IMR-90 (cell line): ENCODE measurements at regions not wholly inside any gene's neighbourhood (a gene's known extent, or its start where the extent isn't known, plus 50 kb on each side); places are given as distances from the start of the nearest gene placed in this dataset.

Experiments
- ATAC-seq: fragments of 200-7000 bp; cut with Tn5 transposase; 2 replicates; pipeline ENCODE4 v1.9.1; 2020; ENCODE audit warnings: low read depth, mild to moderate bottlenecking, moderate library complexity
- BruUV-seq: library from RNA; stranded (reverse); fragments of 400-500 nt; replicated peaks from 2 replicates; lab custom pipeline; 2021; lab: Mats Ljungman, UMichigan
- CTCF ChIA-PET: fragments of 300-600 bp; formaldehyde crosslinking; extraction: SDS; loops from one replicate; lab custom pipeline; 2021; ENCODE audit warnings: antibody characterized with exemption; lab: Yijun Ruan, JAX
- POLR2A ChIA-PET: fragments of 300-600 bp; sonication (Branson Sonifier 250); formaldehyde crosslinking; loops from one replicate; lab custom pipeline; 2022; ENCODE audit warnings: antibody characterized with exemption; ENCODE audit not compliant: unreplicated experiment; lab: Charles Lee
- DNase-seq: peaks from one replicate; pipeline ENCODE4 v3.0.0; 2013
- H2AFZ ChIP-seq: replicated peaks from 2 replicates; pipeline ENCODE3; 2013; ENCODE audit warnings: low read length, mild to moderate bottlenecking; ENCODE audit not compliant: poor library complexity
- H2AK5ac ChIP-seq: 2 replicates; pipeline ENCODE4 v1.6.1; 2013; ENCODE audit warnings: low read depth, low read length, inconsistent platforms
- H2AK9ac ChIP-seq: replicated peaks from 2 replicates; pipeline ENCODE3; 2013; ENCODE audit warnings: mild to moderate bottlenecking, low read depth, low read length, moderate library complexity; ENCODE audit not compliant: poor library complexity
- H2BK120ac ChIP-seq: 2 replicates; pipeline ENCODE4 v1.6.1; 2013; ENCODE audit warnings: low read depth, low read length, inconsistent platforms
- H2BK15ac ChIP-seq: 3 replicates; pipeline ENCODE4 v1.6.1; 2013; ENCODE audit warnings: low read depth, low read length, inconsistent platforms
- H2BK20ac ChIP-seq: 2 replicates; pipeline ENCODE4 v1.6.1; 2013; ENCODE audit warnings: low read depth, mild to moderate bottlenecking, inconsistent platforms, low read length, moderate library complexity
- H2BK5ac ChIP-seq: 2 replicates; pipeline ENCODE4 v1.6.1; 2013; ENCODE audit warnings: mild to moderate bottlenecking, low read depth, low read length, inconsistent platforms; ENCODE audit not compliant: poor library complexity, severe bottlenecking
- H3K14ac ChIP-seq: replicated peaks from 2 replicates; pipeline ENCODE4 v1.6.1; 2013; ENCODE audit warnings: low read depth, low read length, inconsistent platforms
- H3K18ac ChIP-seq: 2 replicates; pipeline ENCODE4 v1.6.1; 2013; ENCODE audit warnings: low read depth, low read length, control low read depth
- H3K23ac ChIP-seq: 2 replicates; pipeline ENCODE4 v1.6.1; 2013; ENCODE audit warnings: low read depth, low read length, inconsistent platforms
- H3K27ac ChIP-seq: 2 replicates; pipeline ENCODE4 v1.5.1; 2013; ENCODE audit warnings: mild to moderate bottlenecking, control low read depth, low read length; ENCODE audit not compliant: insufficient read depth
- H3K27me3 ChIP-seq: 2 replicates; pipeline ENCODE4 v1.6.1; 2013; ENCODE audit warnings: low read length; ENCODE audit not compliant: control insufficient read depth, insufficient read depth
- H3K36me3 ChIP-seq: 2 replicates; pipeline ENCODE4 v1.6.1; 2013; ENCODE audit warnings: low read length, mixed read lengths; ENCODE audit not compliant: control insufficient read depth, insufficient read depth
- H3K4ac ChIP-seq: 2 replicates; pipeline ENCODE4 v1.6.1; 2013; ENCODE audit warnings: low read depth, low read length, inconsistent platforms
- H3K4me1 ChIP-seq: 2 replicates; pipeline ENCODE4 v1.6.1; 2013; ENCODE audit warnings: low read length, mixed read lengths; ENCODE audit not compliant: control insufficient read depth, insufficient read depth
- H3K4me2 ChIP-seq: 2 replicates; pipeline ENCODE4 v1.6.1; 2013; ENCODE audit warnings: low read depth, mild to moderate bottlenecking, control low read depth, low read length, moderate library complexity
- H3K4me3 ChIP-seq: 2 replicates; pipeline ENCODE4 v1.5.1; 2013; ENCODE audit warnings: low read depth, mild to moderate bottlenecking, control low read depth, low read length, moderate library complexity; ENCODE audit not compliant: insufficient read depth
- H3K56ac ChIP-seq: 2 replicates; pipeline ENCODE4 v1.6.1; 2013; ENCODE audit warnings: low read length, inconsistent platforms; ENCODE audit not compliant: insufficient read depth; ENCODE audit errors: extremely low read depth
- H3K79me1 ChIP-seq, 2 experiments: 2 replicates each; pipeline ENCODE4 v1.6.1; 2013; ENCODE audit warnings: low read length in 2 of 2, inconsistent platforms in 1 of 2, low read depth in 1 of 2
- H3K9ac ChIP-seq: 2 replicates; pipeline ENCODE4 v1.6.1; 2013; ENCODE audit warnings: low read depth, low read length, control low read depth
- H3K9me1 ChIP-seq: 2 replicates; pipeline ENCODE4 v1.6.1; 2013; ENCODE audit warnings: low read length, inconsistent platforms; ENCODE audit not compliant: insufficient read depth
- H3K9me3 ChIP-seq: 2 replicates; pipeline ENCODE4 v1.6.1; 2013; ENCODE audit warnings: low read length; ENCODE audit not compliant: control insufficient read depth, insufficient read depth
- H4K20me1 ChIP-seq: 2 replicates; pipeline ENCODE4 v1.6.1; 2013; ENCODE audit warnings: low read length, inconsistent platforms; ENCODE audit not compliant: insufficient read depth
- H4K5ac ChIP-seq: 2 replicates; pipeline ENCODE4 v1.6.1; 2013; ENCODE audit warnings: mild to moderate bottlenecking, low read depth, low read length, control low read depth
- H4K8ac ChIP-seq, 2 experiments: 2 replicates each; pipeline ENCODE4 v1.6.1; 2013; ENCODE audit warnings: low read depth in 2 of 2, low read length in 2 of 2, control low read depth in 1 of 2, inconsistent platforms in 1 of 2
- H4K91ac ChIP-seq: 2 replicates; pipeline ENCODE4 v1.6.1; 2013; ENCODE audit warnings: low read depth, low read length, inconsistent platforms; ENCODE audit not compliant: insufficient read depth
- MAFK ChIP-seq: IDR thresholded peaks from 2 replicates; pipeline ENCODE4 v1.6.1; 2012; ENCODE audit warnings: low read depth, low read length, improper control_type of control experiment
- MXI1 ChIP-seq: IDR thresholded peaks from 2 replicates; pipeline ENCODE4 v1.6.1; 2012; ENCODE audit warnings: low read depth, mild to moderate bottlenecking, low read length, moderate library complexity, borderline replicate concordance
- WGBS, 2 experiments: methylation state at CpG; one replicate each; pipeline versions ENCODE4 v1.1.5 to v1.1.7; 2013; ENCODE audit warnings: missing lambda C conversion rate in 2 of 2; ENCODE audit not compliant: insufficient read length in 1 of 2; ENCODE audit errors: extremely low coverage in 2 of 2; 5-methylcytosine and 5-hydroxymethylcytosine counted together
- dilution Hi-C: fragments of 300-500 bp; cut with HindIII; formaldehyde crosslinking; loops from one replicate; pipeline ENCODE4 v1.14.3; 2018; ENCODE audit warnings: low sequenced_read_pairs; ENCODE audit not compliant: unreplicated experiment
- in situ Hi-C: fragments of 300-500 bp; cut with MboI; formaldehyde crosslinking; loops from 3 replicates; pipeline ENCODE4 v1.14.3; 2019; ENCODE audit warnings: low sequenced_read_pairs, inconsistent platforms, mixed read lengths
- intact Hi-C: fragments of 100-400 bp; cut with micrococcal nuclease; formaldehyde crosslinking; loops from 2 replicates; pipeline ENCODE4 v1.10.0; 2022

GRCh38 chr18:30186245-30186644 is 856.3 kb downstream of the DSC3 start:
- H2AK9ac ChIP-seq = no peak overlapping the region
- WGBS, 2 experiments = no CpG with 5 or more reads among the region's 2 CpGs
- BruUV-seq = no TSS peak
- H2AK5ac ChIP-seq = no peak overlapping the region
- no peak overlapping the region for H3K4ac ChIP-seq
- H3K18ac ChIP-seq = no peak overlapping the region
- H3K4me2 ChIP-seq = no peak overlapping the region
- no peak for ATAC-seq
- intact Hi-C loops = no loop called here
- H2BK15ac ChIP-seq = no peak overlapping the region
- dilution Hi-C loops = no loop called here
- POLR2A ChIA-PET = no interaction called here
- no peaks in the 10 kb centered on the region for H3K36me3 ChIP-seq
- in situ Hi-C loops = no loop called here
- no peak overlapping the region for H3K9ac ChIP-seq
- H3K79me1 ChIP-seq = no peaks in the 10 kb centered on the region
- no peaks in the 10 kb centered on the region for H3K4me1 ChIP-seq
- no peak overlapping the region for H4K91ac ChIP-seq
- DNase-seq = no peak
- H4K5ac ChIP-seq = no peak overlapping the region
- H3K14ac ChIP-seq = no peak overlapping the region
- H3K27me3 ChIP-seq = no peaks in the 10 kb centered on the region
- no peak overlapping the region for H2BK20ac ChIP-seq
- H3K4me3 ChIP-seq = no peak overlapping the region
- H2AFZ ChIP-seq = no peak overlapping the region
- no peak overlapping the region for H2BK120ac ChIP-seq
- no peak overlapping the region for H3K27ac ChIP-seq
- H3K9me3 ChIP-seq = peaks cover 2% of the 10 kb centered on the region; the same call in 1 of the 2 replicates
- H3K56ac ChIP-seq = no peak overlapping the region
- TF ChIP-seq MAFK (peak; percentile 53), MXI1 (no peak)
- no peaks in the 10 kb centered on the region for H4K20me1 ChIP-seq
- no peaks in the 10 kb centered on the region for H3K9me1 ChIP-seq
- H4K8ac ChIP-seq = no peak overlapping the region
- CTCF ChIA-PET = no interaction called here
- H3K23ac ChIP-seq = no peak overlapping the region
- no peak overlapping the region for H2BK5ac ChIP-seq
